Stimulated activated naive CD8-positive, alpha-beta T cell treated with anti-CD3 and anti-CD28 coated beads, Interleukin-15, Interleukin-2, amounts not matched to agents 100 ng/mL and 50 ng/mL, for 24 hours (primary cell): ENCODE measurements at regions not wholly inside any gene's neighbourhood (a gene's known extent, or its start where the extent isn't known, plus 50 kb on each side); places are given as distances from the start of the nearest gene placed in this dataset.

ENCODE experiments used
- H3K27ac Mint-ChIP-seq: one replicate; pipeline ENCODE4 v1.8.0; 2021; ENCODE audit warnings: mild to moderate bottlenecking, mixed read lengths
- H3K27me3 Mint-ChIP-seq: one replicate; pipeline ENCODE4 v1.8.0; 2021; ENCODE audit warnings: mixed read lengths
- H3K36me3 Mint-ChIP-seq: one replicate; pipeline ENCODE4 v1.8.0; 2021; ENCODE audit warnings: low read depth, mixed read lengths
- H3K4me1 Mint-ChIP-seq: one replicate; pipeline ENCODE4 v1.8.0; 2021; ENCODE audit warnings: low read depth, mixed read lengths
- H3K4me3 Mint-ChIP-seq: one replicate; pipeline ENCODE4 v1.8.0; 2021; ENCODE audit warnings: mild to moderate bottlenecking, mixed read lengths
- H3K9me3 Mint-ChIP-seq: one replicate; pipeline ENCODE4 v1.8.0; 2021; ENCODE audit warnings: mixed read lengths

- Mint-ChIP-seq H3K4me1 (no peaks in the 10 kb centered on the region), H3K27ac (no peak overlapping the region), H3K36me3 (no peaks in the 10 kb centered on the region), H3K9me3 (no peaks in the 10 kb centered on the region), H3K27me3 (no peaks in the 10 kb centered on the region), H3K4me3 (no peak overlapping the region)
Measured at GRCh38 chr12:58225203-58225877, 284.0 kb downstream of the ATP23 start.

- peaks cover 10% of the 10 kb centered on the region for H3K27me3 Mint-ChIP-seq
- no peak overlapping the region for H3K4me3 Mint-ChIP-seq
- no peak overlapping the region for H3K27ac Mint-ChIP-seq
- no peaks in the 10 kb centered on the region for H3K4me1 Mint-ChIP-seq
- H3K9me3 Mint-ChIP-seq = no peaks in the 10 kb centered on the region
- no peaks in the 10 kb centered on the region for H3K36me3 Mint-ChIP-seq
Measured at GRCh38 chr12:58233886-58234285, 292.5 kb downstream of the ATP23 start.

GRCh38 chr12:58238411-58238810 lies 297.0 kb downstream of the ATP23 start:
- Mint-ChIP-seq H3K4me3 (no peak overlapping the region), H3K9me3 (no peaks in the 10 kb centered on the region)

GRCh38 chr12:58241099-58241498 lies 299.7 kb downstream of the ATP23 start:
- Mint-ChIP-seq H3K9me3 (no peaks in the 10 kb centered on the region), H3K27ac (no peak overlapping the region), H3K4me3 (no peak overlapping the region), H3K36me3 (no peaks in the 10 kb centered on the region), H3K27me3 (peaks cover 10% of the 10 kb centered on the region), H3K4me1 (no peaks in the 10 kb centered on the region)

More at GRCh38 chr12:58238411-58238810, 297.0 kb downstream of the ATP23 start:
- Mint-ChIP-seq H3K27ac (no peak overlapping the region), H3K36me3 (no peaks in the 10 kb centered on the region), H3K27me3 (peaks cover 10% of the 10 kb centered on the region), H3K4me1 (no peaks in the 10 kb centered on the region)

GRCh38 chr12:58242796-58243630 lies 301.6 kb downstream of the ATP23 start:
- Mint-ChIP-seq H3K36me3 (no peaks in the 10 kb centered on the region), H3K9me3 (no peaks in the 10 kb centered on the region), H3K4me3 (no peak overlapping the region), H3K27me3 (peaks cover 7% of the 10 kb centered on the region), H3K27ac (no peak overlapping the region), H3K4me1 (no peaks in the 10 kb centered on the region)

GRCh38 chr12:58247633-58248032 lies 306.3 kb downstream of the ATP23 start:
- H3K36me3 Mint-ChIP-seq = no peaks in the 10 kb centered on the region
- no peaks in the 10 kb centered on the region for H3K27me3 Mint-ChIP-seq
- H3K9me3 Mint-ChIP-seq = no peaks in the 10 kb centered on the region
- no peaks in the 10 kb centered on the region for H3K4me1 Mint-ChIP-seq
- H3K4me3 Mint-ChIP-seq = no peak overlapping the region
- no peak overlapping the region for H3K27ac Mint-ChIP-seq

GRCh38 chr12:58248599-58248998 lies 307.2 kb downstream of the ATP23 start:
- H3K9me3 Mint-ChIP-seq = no peaks in the 10 kb centered on the region
- H3K4me3 Mint-ChIP-seq = no peak overlapping the region
- H3K27ac Mint-ChIP-seq = no peak overlapping the region
- H3K27me3 Mint-ChIP-seq = no peaks in the 10 kb centered on the region
- no peaks in the 10 kb centered on the region for H3K4me1 Mint-ChIP-seq
- no peaks in the 10 kb centered on the region for H3K36me3 Mint-ChIP-seq

- H3K27me3 Mint-ChIP-seq = peaks cover 3% of the 10 kb centered on the region
- H3K4me3 Mint-ChIP-seq = no peak overlapping the region
- no peaks in the 10 kb centered on the region for H3K4me1 Mint-ChIP-seq
- H3K27ac Mint-ChIP-seq = no peak overlapping the region
- H3K9me3 Mint-ChIP-seq = no peaks in the 10 kb centered on the region
- H3K36me3 Mint-ChIP-seq = no peaks in the 10 kb centered on the region
Measured at GRCh38 chr12:58249610-58250009, 308.2 kb downstream of the ATP23 start.

GRCh38 chr12:58250077-58250476 lies 308.7 kb downstream of the ATP23 start:
- H3K4me3 Mint-ChIP-seq = no peak overlapping the region
- no peak overlapping the region for H3K27ac Mint-ChIP-seq
- no peaks in the 10 kb centered on the region for H3K4me1 Mint-ChIP-seq
- H3K9me3 Mint-ChIP-seq = no peaks in the 10 kb centered on the region
- no peaks in the 10 kb centered on the region for H3K36me3 Mint-ChIP-seq
- H3K27me3 Mint-ChIP-seq = peaks cover 4% of the 10 kb centered on the region

GRCh38 chr12:58252914-58253313 lies 311.5 kb downstream of the ATP23 start:
- peaks cover 11% of the 10 kb centered on the region for H3K27me3 Mint-ChIP-seq
- no peak overlapping the region for H3K4me3 Mint-ChIP-seq
- no peak overlapping the region for H3K27ac Mint-ChIP-seq
- H3K36me3 Mint-ChIP-seq = no peaks in the 10 kb centered on the region
- no peaks in the 10 kb centered on the region for H3K4me1 Mint-ChIP-seq
- H3K9me3 Mint-ChIP-seq = no peaks in the 10 kb centered on the region

- no peaks in the 10 kb centered on the region for H3K36me3 Mint-ChIP-seq
- H3K27me3 Mint-ChIP-seq = peaks cover 11% of the 10 kb centered on the region
- H3K9me3 Mint-ChIP-seq = no peaks in the 10 kb centered on the region
- no peak overlapping the region for H3K4me3 Mint-ChIP-seq
- no peaks in the 10 kb centered on the region for H3K4me1 Mint-ChIP-seq
- H3K27ac Mint-ChIP-seq = no peak overlapping the region
Measured at GRCh38 chr12:58253663-58254062, 312.3 kb downstream of the ATP23 start.

- Mint-ChIP-seq H3K36me3 (no peaks in the 10 kb centered on the region), H3K4me1 (no peaks in the 10 kb centered on the region), H3K9me3 (no peaks in the 10 kb centered on the region), H3K27ac (no peak overlapping the region), H3K27me3 (peaks cover 11% of the 10 kb centered on the region), H3K4me3 (no peak overlapping the region)
Measured at GRCh38 chr12:58254463-58255100, 313.2 kb downstream of the ATP23 start.

GRCh38 chr12:58262796-58263195 lies 321.4 kb downstream of the ATP23 start:
- no peak overlapping the region for H3K4me3 Mint-ChIP-seq
- H3K4me1 Mint-ChIP-seq = no peaks in the 10 kb centered on the region
- peaks cover 6% of the 10 kb centered on the region for H3K9me3 Mint-ChIP-seq
- H3K27me3 Mint-ChIP-seq = peaks cover 4% of the 10 kb centered on the region
- H3K27ac Mint-ChIP-seq = no peak overlapping the region
- no peaks in the 10 kb centered on the region for H3K36me3 Mint-ChIP-seq

- Mint-ChIP-seq H3K27me3 (peaks cover 10% of the 10 kb centered on the region), H3K9me3 (peaks cover 6% of the 10 kb centered on the region), H3K36me3 (no peaks in the 10 kb centered on the region), H3K27ac (no peak overlapping the region), H3K4me1 (no peaks in the 10 kb centered on the region), H3K4me3 (no peak overlapping the region)
Measured at GRCh38 chr12:58263816-58264215, 322.4 kb downstream of the ATP23 start.

- H3K27ac Mint-ChIP-seq = no peak overlapping the region
- no peaks in the 10 kb centered on the region for H3K4me1 Mint-ChIP-seq
- peaks cover 10% of the 10 kb centered on the region for H3K9me3 Mint-ChIP-seq
- H3K4me3 Mint-ChIP-seq = no peak overlapping the region
- no peaks in the 10 kb centered on the region for H3K36me3 Mint-ChIP-seq
- H3K27me3 Mint-ChIP-seq = peaks cover 8% of the 10 kb centered on the region
Measured at GRCh38 chr12:58268069-58268468, 326.7 kb downstream of the ATP23 start.
